Keratinocyte (primary cell): ENCODE measurements at regions not wholly inside any gene's neighbourhood (a gene's known extent, or its start where the extent isn't known, plus 50 kb on each side); places are given as distances from the start of the nearest gene placed in this dataset.

ENCODE experiments used
- DNase-seq: peaks from one replicate; pipeline ENCODE4 v3.0.0-alpha.2; 2011; ENCODE audit warnings: low read depth, missing footprints, low spot score
- FAIRE-seq: peaks from 2 replicates; lab custom pipeline; 2011; peaks lifted over from hg19 to GRCh38; lab: Jason Lieb, UNC
- H2AFZ ChIP-seq: 2 replicates; pipeline ENCODE4 v1.6.0; 2012; ENCODE audit warnings: low read length, control low read depth, inconsistent platforms; ENCODE audit not compliant: control insufficient read depth
- H3K27ac ChIP-seq: 2 replicates; pipeline ENCODE4 v1.5.1; 2011; ENCODE audit warnings: low read length; ENCODE audit not compliant: control insufficient read depth, insufficient read depth
- H3K27me3 ChIP-seq: 3 replicates; pipeline ENCODE4 v1.6.0; 2011; ENCODE audit warnings: low read length; ENCODE audit not compliant: control insufficient read depth, insufficient read depth; ENCODE audit errors: extremely low read depth
- H3K36me3 ChIP-seq, 2 experiments: 2 replicates in 1 of 2; 3 replicates in 1 of 2; pipeline ENCODE4 v1.5.1; 2011; ENCODE audit warnings: low read length in 2 of 2, mild to moderate bottlenecking in 1 of 2; ENCODE audit not compliant: control insufficient read depth in 2 of 2, insufficient read depth in 2 of 2; ENCODE audit errors: extremely low read depth in 1 of 2
- H3K4me1 ChIP-seq: 3 replicates; pipeline ENCODE4 v1.5.1; 2011; ENCODE audit warnings: low read length; ENCODE audit not compliant: control insufficient read depth, insufficient read depth; ENCODE audit errors: extremely low read depth
- H3K4me2 ChIP-seq: 3 replicates; pipeline ENCODE4 v1.6.0; 2011; ENCODE audit warnings: low read depth, low read length; ENCODE audit not compliant: control insufficient read depth, insufficient read depth; ENCODE audit errors: extremely low read depth
- H3K4me3 ChIP-seq, 3 experiments: fragments of 200-600 bp in 1 of 3; sonication (generic) in 1 of 3; 2 replicates in 2 of 3; 3 replicates in 1 of 3; pipeline ENCODE4 v1.5.1; 2011 to 2016; ENCODE audit warnings: low read length in 3 of 3, mild to moderate bottlenecking in 3 of 3, control low read depth in 2 of 3, inconsistent platforms in 1 of 3, low read depth in 1 of 3, mixed read lengths in 1 of 3, mixed run types in 1 of 3, moderate library complexity in 1 of 3; ENCODE audit not compliant: control insufficient read depth in 2 of 3, insufficient read depth in 2 of 3; ENCODE audit errors: extremely low read depth in 1 of 3
- H3K79me2 ChIP-seq: 2 replicates; pipeline ENCODE4 v1.6.0; 2012; ENCODE audit warnings: low read length; ENCODE audit not compliant: control insufficient read depth, insufficient read depth
- H3K9ac ChIP-seq: 3 replicates; pipeline ENCODE4 v1.6.0; 2011; ENCODE audit warnings: low read length; ENCODE audit not compliant: control insufficient read depth, insufficient read depth; ENCODE audit errors: extremely low read depth
- H3K9me1 ChIP-seq: 3 replicates; pipeline ENCODE4 v1.6.0; 2011; ENCODE audit warnings: low read length; ENCODE audit not compliant: control insufficient read depth, insufficient read depth; ENCODE audit errors: extremely low read depth
- H3K9me3 ChIP-seq: 2 replicates; pipeline ENCODE4 v1.5.1; 2012; ENCODE audit warnings: low read depth, low read length; ENCODE audit not compliant: control insufficient read depth
- H4K20me1 ChIP-seq: 3 replicates; pipeline ENCODE4 v1.6.0; 2011; ENCODE audit warnings: low read length; ENCODE audit not compliant: control insufficient read depth, insufficient read depth; ENCODE audit errors: extremely low read depth
- EZH2 ChIP-seq: IDR thresholded peaks from one replicate; pipeline ENCODE4 v1.6.1; 2012; ENCODE audit warnings: inconsistent platforms, mild to moderate bottlenecking, low read length, moderate library complexity
- dilution Hi-C: fragments of 300-500 bp; cut with MboI; formaldehyde crosslinking; loops from one replicate; pipeline ENCODE4 v1.7.0; 2020; ENCODE audit warnings: low sequenced_read_pairs; ENCODE audit not compliant: extremely low pct_ligation_motif_present
- TF ChIP-seq, protein P1 (sequence below), 3 experiments: IDR thresholded peaks in 1 of 3; conservative IDR thresholded peaks in 1 of 3; optimal IDR thresholded peaks in 1 of 3; 2 replicates in 2 of 3; 3 replicates in 1 of 3; pipeline versions ENCODE3 to v1.5.1; 2011; ENCODE audit warnings: low read length in 3 of 3, mild to moderate bottlenecking in 3 of 3, moderate library complexity in 2 of 3, control low read depth in 1 of 3, inconsistent platforms in 1 of 3; ENCODE audit not compliant: insufficient read depth in 2 of 3; ENCODE audit errors: extremely low read depth in 1 of 3

DNA sequence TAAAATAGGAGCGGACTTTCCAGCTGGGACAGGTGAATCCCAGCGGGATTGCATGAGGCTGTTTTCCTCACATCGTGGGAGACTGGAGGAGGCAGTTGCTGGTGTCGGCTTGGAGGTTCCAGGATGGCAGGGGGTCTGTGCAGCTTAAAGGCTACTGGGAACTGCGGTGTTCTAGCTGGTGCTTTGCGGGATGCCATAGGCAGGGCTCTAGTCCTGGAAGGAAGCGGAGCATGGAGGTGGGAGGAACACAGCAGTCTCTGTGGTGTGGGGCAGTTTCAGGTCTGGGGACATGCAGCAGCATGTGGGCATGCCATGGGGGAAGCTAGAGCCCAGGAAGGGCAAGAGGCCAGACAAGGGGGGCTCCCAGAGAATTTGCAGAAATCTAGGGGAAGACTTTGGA lies 141.5 kb downstream of the NSG2 start:
- Histone ChIP-seq H3K4me2 (no peak overlapping the region), H4K20me1 (no peaks in the 10 kb centered on the region), H3K79me2 (no peaks in the 10 kb centered on the region), H3K9me1 (no peaks in the 10 kb centered on the region), H3K27me3 (no peaks in the 10 kb centered on the region), H3K4me1 (no peaks in the 10 kb centered on the region), H3K9ac (no peak overlapping the region), H3K4me3 (no peak overlapping the region), H3K9me3 (no peaks in the 10 kb centered on the region), H2AFZ (no peak overlapping the region), H3K36me3 (no peaks in the 10 kb centered on the region), H3K27ac (no peak overlapping the region)
- no peak for DNase-seq
- no peak for TF ChIP-seq EZH2
- TF ChIP-seq, protein P1, sequence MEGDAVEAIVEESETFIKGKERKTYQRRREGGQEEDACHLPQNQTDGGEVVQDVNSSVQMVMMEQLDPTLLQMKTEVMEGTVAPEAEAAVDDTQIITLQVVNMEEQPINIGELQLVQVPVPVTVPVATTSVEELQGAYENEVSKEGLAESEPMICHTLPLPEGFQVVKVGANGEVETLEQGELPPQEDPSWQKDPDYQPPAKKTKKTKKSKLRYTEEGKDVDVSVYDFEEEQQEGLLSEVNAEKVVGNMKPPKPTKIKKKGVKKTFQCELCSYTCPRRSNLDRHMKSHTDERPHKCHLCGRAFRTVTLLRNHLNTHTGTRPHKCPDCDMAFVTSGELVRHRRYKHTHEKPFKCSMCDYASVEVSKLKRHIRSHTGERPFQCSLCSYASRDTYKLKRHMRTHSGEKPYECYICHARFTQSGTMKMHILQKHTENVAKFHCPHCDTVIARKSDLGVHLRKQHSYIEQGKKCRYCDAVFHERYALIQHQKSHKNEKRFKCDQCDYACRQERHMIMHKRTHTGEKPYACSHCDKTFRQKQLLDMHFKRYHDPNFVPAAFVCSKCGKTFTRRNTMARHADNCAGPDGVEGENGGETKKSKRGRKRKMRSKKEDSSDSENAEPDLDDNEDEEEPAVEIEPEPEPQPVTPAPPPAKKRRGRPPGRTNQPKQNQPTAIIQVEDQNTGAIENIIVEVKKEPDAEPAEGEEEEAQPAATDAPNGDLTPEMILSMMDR (optimal IDR thresholded peaks at IDR 0.05 in 1 of 3, IDR thresholded peaks at IDR 0.05 in 1 of 3, conservative IDR thresholded peaks at IDR 0.05 in 1 of 3; ENCODE audit: extremely low read depth in 1 of 3, insufficient read depth in 2 of 3, low read length in 3 of 3): no peak
- dilution Hi-C loops: no loop called here
- FAIRE-seq: no peak

DNA sequence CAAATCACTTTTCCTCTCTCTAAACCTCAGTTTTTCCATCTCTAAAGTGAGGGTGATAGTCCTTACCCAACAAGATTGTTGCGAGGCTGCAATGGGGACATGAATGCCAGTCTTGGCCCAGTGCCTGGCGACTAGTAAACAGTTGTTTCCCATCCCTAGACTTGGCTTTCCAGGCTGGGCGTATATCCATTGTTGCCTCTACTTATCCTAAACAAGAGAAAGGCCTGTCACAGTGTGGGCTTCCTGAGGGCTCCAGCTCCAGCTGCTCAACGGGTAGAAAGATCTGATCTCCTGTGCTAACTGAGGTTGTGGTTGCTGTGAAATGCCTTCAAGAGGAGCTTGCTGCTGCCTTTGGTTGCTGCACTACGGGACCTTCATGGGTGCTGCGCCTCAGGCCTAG lies 142.0 kb downstream of the NSG2 start:
- dilution Hi-C loops: no loop called here
- Histone ChIP-seq H3K4me2 (no peak overlapping the region), H3K79me2 (no peaks in the 10 kb centered on the region), H3K27ac (no peak overlapping the region), H3K4me3 (no peak overlapping the region), H3K9ac (no peak overlapping the region), H3K27me3 (no peaks in the 10 kb centered on the region), H2AFZ (no peak overlapping the region), H4K20me1 (no peaks in the 10 kb centered on the region), H3K9me1 (no peaks in the 10 kb centered on the region), H3K36me3 (no peaks in the 10 kb centered on the region), H3K9me3 (no peaks in the 10 kb centered on the region), H3K4me1 (no peaks in the 10 kb centered on the region)
- no peak for FAIRE-seq
- no peak for TF ChIP-seq EZH2
- TF ChIP-seq, protein P1 (optimal IDR thresholded peaks at IDR 0.05 in 1 of 3, IDR thresholded peaks at IDR 0.05 in 1 of 3, conservative IDR thresholded peaks at IDR 0.05 in 1 of 3; ENCODE audit: extremely low read depth in 1 of 3, insufficient read depth in 2 of 3, low read length in 3 of 3): no peak
- no peak for DNase-seq
